PC-9 (cell line): ENCODE measurements at regions not wholly inside any gene's neighbourhood (a gene's known extent, or its start where the extent isn't known, plus 50 kb on each side); places are given as distances from the start of the nearest gene placed in this dataset.

Source experiments
- CTCF ChIP-seq: fragments of 200-600 bp; sonication (generic); conservative IDR thresholded peaks from 2 replicates; pipeline ENCODE4 v1.6.1; 2017; ENCODE audit warnings: mixed run types, antibody characterized with exemption, mild to moderate bottlenecking, moderate library complexity
- EZH2 ChIP-seq: fragments of 200-600 bp; sonication (generic); IDR thresholded peaks from 2 replicates; pipeline ENCODE4 v1.8.0; 2017; ENCODE audit warnings: antibody characterized with exemption, low read depth

DNA sequence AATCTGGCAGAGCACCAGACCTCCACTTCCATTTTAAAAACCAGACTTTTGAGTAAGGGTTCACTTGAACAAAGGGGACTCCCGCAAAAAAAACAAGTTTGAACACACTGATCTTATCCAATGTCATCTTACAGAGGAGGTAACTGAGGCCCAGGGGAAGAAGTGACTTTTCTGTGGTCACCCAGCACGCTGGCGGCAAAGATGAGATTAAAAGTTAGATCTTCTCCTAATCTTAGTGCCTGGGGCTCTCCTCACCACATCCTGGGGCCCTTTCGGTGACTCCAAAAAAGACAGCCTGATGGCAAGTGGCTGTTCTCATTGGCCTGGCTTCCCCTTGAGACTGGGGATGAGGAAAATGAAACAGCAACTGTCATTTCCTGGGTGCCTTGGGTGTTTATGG, 101.8 kb upstream of the ZNF98 start:
- no peak for TF ChIP-seq CTCF
- no peak for TF ChIP-seq EZH2
